ENCODE measurements at regions not wholly inside any gene's neighbourhood (a gene's known extent, or its start where the extent isn't known, plus 50 kb on each side); places are given as distances from the start of the nearest gene placed in this dataset.

DNA sequence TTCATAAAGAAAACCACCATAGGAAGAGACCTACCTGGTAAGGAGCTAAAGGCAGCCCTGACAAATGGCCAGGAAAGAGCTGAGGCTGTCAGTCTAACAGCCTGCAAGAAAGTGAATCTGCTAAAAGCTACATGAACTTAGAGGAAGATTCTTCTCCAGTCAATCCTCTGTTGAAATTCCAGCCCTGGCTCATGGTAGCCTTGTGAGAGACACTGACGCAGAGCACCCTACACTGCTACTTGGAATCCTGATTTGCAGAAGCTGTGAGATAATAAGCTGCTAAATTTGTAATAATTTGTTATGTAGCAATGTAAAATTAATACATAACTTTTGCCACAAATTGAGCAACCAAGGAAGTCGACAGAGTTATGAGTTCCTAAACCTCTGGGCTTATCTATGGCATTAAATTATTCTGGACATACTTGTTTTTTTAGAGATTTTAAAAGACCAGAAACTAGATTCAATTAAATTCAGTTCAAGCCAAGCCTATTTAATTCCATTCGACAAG, 257.0 kb downstream of the ETNK1 start:
- Mint-ChIP-seq H3K4me3 (ENCODE audit: unreplicated experiment) (no peak overlapping the region), H3K36me3 (ENCODE audit: low read depth) (peaks cover 2% of the 10 kb centered on the region), H3K4me1 (ENCODE audit: low read depth) (no peaks in the 10 kb centered on the region), H3K9me3 (ENCODE audit: low read depth) (peaks cover 21% of the 10 kb centered on the region), H3K27ac (ENCODE audit: unreplicated experiment) (no peak overlapping the region), H3K27me3 (ENCODE audit: low read depth) (no peaks in the 10 kb centered on the region)
- TF ChIP-seq, protein P1, sequence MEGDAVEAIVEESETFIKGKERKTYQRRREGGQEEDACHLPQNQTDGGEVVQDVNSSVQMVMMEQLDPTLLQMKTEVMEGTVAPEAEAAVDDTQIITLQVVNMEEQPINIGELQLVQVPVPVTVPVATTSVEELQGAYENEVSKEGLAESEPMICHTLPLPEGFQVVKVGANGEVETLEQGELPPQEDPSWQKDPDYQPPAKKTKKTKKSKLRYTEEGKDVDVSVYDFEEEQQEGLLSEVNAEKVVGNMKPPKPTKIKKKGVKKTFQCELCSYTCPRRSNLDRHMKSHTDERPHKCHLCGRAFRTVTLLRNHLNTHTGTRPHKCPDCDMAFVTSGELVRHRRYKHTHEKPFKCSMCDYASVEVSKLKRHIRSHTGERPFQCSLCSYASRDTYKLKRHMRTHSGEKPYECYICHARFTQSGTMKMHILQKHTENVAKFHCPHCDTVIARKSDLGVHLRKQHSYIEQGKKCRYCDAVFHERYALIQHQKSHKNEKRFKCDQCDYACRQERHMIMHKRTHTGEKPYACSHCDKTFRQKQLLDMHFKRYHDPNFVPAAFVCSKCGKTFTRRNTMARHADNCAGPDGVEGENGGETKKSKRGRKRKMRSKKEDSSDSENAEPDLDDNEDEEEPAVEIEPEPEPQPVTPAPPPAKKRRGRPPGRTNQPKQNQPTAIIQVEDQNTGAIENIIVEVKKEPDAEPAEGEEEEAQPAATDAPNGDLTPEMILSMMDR (IDR thresholded peaks at IDR 0.05): no peak
- DNase-seq (ENCODE audit: low spot score): no peak

DNA sequence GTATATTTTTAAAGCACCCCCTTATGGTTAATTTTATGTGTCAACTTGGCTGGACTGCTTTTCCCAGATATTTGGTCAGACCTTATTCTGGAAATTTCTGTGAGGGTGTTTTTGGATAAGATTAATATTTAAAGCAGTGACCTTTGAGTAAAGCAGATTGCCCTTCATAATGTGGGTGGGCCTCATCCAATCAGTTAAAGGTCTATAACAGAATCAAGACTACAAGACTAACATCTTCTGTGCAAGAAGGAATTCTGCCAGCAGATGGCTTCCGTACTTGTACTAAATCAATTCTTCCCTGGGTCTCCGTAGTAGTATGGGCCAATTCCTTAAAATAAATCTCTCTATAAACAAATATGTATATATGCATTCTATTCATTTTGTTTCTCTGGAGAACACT, 257.6 kb downstream of the ETNK1 start:
- no peaks in the 10 kb centered on the region for H3K27me3 Mint-ChIP-seq (ENCODE audit: low read depth)
- DNase-seq (ENCODE audit: low spot score): no peak
- H3K27ac Mint-ChIP-seq (ENCODE audit: unreplicated experiment): no peak overlapping the region
- H3K4me3 Mint-ChIP-seq (ENCODE audit: unreplicated experiment): no peak overlapping the region
- no peaks in the 10 kb centered on the region for H3K4me1 Mint-ChIP-seq (ENCODE audit: low read depth)
- H3K9me3 Mint-ChIP-seq (ENCODE audit: low read depth): peaks cover 24% of the 10 kb centered on the region
- TF ChIP-seq, protein P1 (IDR thresholded peaks at IDR 0.05): no peak
- H3K36me3 Mint-ChIP-seq (ENCODE audit: low read depth): peaks cover 2% of the 10 kb centered on the region

DNA sequence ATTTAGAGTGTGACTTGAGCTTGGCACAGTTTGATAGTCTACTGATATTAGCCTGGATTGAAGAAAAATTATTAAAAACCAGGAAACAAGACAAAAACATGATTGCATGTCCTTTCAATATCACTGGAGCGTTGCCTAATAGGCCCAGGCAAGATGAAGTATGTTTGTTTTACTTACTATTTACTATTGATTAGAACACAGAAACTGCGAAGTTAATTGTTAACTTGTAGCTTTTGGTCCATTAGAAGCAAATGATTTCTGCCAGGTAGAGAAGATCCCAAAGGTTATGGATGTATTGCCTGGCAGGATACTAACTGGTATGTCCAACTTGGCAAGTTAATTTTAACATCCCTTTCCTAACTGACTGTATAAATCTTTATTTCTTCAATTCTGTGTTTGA, 268.9 kb downstream of the ETNK1 start:
- Mint-ChIP-seq H3K27me3 (ENCODE audit: low read depth) (no peaks in the 10 kb centered on the region), H3K9me3 (ENCODE audit: low read depth) (peaks cover 13% of the 10 kb centered on the region), H3K4me3 (ENCODE audit: unreplicated experiment) (no peak overlapping the region), H3K27ac (ENCODE audit: unreplicated experiment) (no peak overlapping the region), H3K36me3 (ENCODE audit: low read depth) (no peaks in the 10 kb centered on the region), H3K4me1 (ENCODE audit: low read depth) (no peaks in the 10 kb centered on the region)
- DNase-seq (ENCODE audit: low spot score): no peak
- TF ChIP-seq, protein P1 (IDR thresholded peaks at IDR 0.05): no peak

DNA sequence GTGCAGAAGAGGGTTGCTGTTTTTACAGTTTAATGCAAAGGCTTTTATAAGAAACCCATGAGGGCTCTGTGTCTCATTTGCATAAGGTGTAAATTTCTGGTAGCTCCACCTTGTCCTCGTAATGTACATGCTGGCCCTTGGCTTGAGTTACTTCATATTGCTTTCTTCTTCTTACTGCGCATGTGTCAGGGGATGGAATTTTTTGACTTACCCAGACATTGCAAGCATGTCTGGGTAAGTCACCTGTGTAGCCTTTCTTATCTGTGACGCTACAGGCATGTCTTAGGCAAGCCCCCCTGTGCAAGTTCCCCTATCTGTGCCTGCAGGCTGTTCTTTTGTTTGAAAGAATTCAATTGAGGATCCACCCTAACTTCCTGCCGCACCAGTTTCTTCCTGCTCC, 274.2 kb downstream of the ETNK1 start:
- TF ChIP-seq, protein P1 (IDR thresholded peaks at IDR 0.05): no peak
- H3K27ac Mint-ChIP-seq (ENCODE audit: unreplicated experiment): no peak overlapping the region
- H3K4me1 Mint-ChIP-seq (ENCODE audit: low read depth): no peaks in the 10 kb centered on the region
- H3K9me3 Mint-ChIP-seq (ENCODE audit: low read depth): no peaks in the 10 kb centered on the region
- no peak overlapping the region for H3K4me3 Mint-ChIP-seq (ENCODE audit: unreplicated experiment)
- no peaks in the 10 kb centered on the region for H3K36me3 Mint-ChIP-seq (ENCODE audit: low read depth)
- H3K27me3 Mint-ChIP-seq (ENCODE audit: low read depth): no peaks in the 10 kb centered on the region
- no peak for DNase-seq (ENCODE audit: low spot score)

DNA sequence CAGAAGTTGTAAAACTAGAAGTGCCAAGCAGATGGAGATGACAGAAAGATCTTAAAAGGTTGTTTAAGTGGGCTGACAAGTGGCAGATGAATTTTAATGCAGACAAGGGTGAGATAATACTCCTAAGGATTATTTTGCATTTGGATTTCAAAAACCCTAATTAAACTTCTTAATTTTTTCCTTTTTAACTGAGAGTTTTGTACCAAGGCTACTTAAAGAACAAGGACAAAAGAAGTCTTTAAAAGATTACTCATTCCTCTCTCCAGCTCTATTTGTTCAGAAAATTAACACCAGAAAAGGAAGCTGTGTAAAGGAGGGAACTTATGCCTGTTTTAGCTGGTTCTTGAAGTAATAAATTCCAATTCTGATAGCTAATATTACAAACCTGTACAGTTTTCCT, 275.4 kb downstream of the ETNK1 start:
- H3K9me3 Mint-ChIP-seq (ENCODE audit: low read depth): no peaks in the 10 kb centered on the region
- no peak overlapping the region for H3K27ac Mint-ChIP-seq (ENCODE audit: unreplicated experiment)
- no peak overlapping the region for H3K4me3 Mint-ChIP-seq (ENCODE audit: unreplicated experiment)
- no peaks in the 10 kb centered on the region for H3K27me3 Mint-ChIP-seq (ENCODE audit: low read depth)
- TF ChIP-seq, protein P1 (IDR thresholded peaks at IDR 0.05): no peak
- no peaks in the 10 kb centered on the region for H3K4me1 Mint-ChIP-seq (ENCODE audit: low read depth)
- DNase-seq (ENCODE audit: low spot score): no peak
- no peaks in the 10 kb centered on the region for H3K36me3 Mint-ChIP-seq (ENCODE audit: low read depth)

Measured in chondrocyte (in vitro differentiated cells).